ENCODE measurements at regions not wholly inside any gene's neighbourhood (a gene's known extent, or its start where the extent isn't known, plus 50 kb on each side); places are given as distances from the start of the nearest gene placed in this dataset.

DNA sequence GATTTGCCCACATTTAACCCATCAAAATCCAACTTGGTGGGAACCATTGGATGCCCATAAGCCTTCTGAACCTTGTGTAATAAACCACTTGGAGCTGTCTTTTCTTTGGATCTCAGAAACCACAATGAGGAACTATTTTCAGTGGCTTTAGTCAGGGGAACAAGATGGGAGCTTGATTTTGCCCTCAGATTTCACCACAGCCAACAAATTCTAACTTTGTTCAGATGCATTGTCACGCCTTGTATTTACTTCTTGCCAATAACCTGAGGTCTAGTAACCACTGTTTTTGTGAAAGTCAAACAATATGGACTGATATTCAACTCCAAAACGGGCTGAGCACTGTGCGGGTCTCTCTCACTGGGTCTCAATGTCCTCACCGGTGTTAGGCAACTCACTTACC, 508.2 kb downstream of the TNS1 start:
- H4K20me1 ChIP-seq (ENCODE audit: control insufficient read depth, extremely low read depth, insufficient read depth, low read length), result no peaks in the 10 kb centered on the region
- H3K9me3 ChIP-seq (ENCODE audit: control insufficient read depth, low read depth, low read length), result no peaks in the 10 kb centered on the region
- no peak overlapping the region for H3K4me3 ChIP-seq (ENCODE audit: control insufficient read depth in 2 of 3, extremely low read depth in 1 of 3, insufficient read depth in 2 of 3, low read depth in 1 of 3, low read length in 3 of 3)
- H3K36me3 ChIP-seq (ENCODE audit: control insufficient read depth in 2 of 2, extremely low read depth in 1 of 2, insufficient read depth in 2 of 2, low read length in 2 of 2), result no peaks in the 10 kb centered on the region
- no peak overlapping the region for H3K9ac ChIP-seq (ENCODE audit: control insufficient read depth, extremely low read depth, insufficient read depth, low read length)
- no peak overlapping the region for H2AFZ ChIP-seq (ENCODE audit: control insufficient read depth, low read length)
- H3K27me3 ChIP-seq (ENCODE audit: control insufficient read depth, extremely low read depth, insufficient read depth, low read length), result no peaks in the 10 kb centered on the region
- H3K27ac ChIP-seq (ENCODE audit: control insufficient read depth, insufficient read depth, low read length), result no peak overlapping the region
- FAIRE-seq (no peak), DNase-seq (ENCODE audit: low read depth, low spot score) (no peak)
- no peak overlapping the region for H3K4me2 ChIP-seq (ENCODE audit: control insufficient read depth, extremely low read depth, insufficient read depth, low read depth, low read length)
- H3K9me1 ChIP-seq (ENCODE audit: control insufficient read depth, extremely low read depth, insufficient read depth, low read length), result no peaks in the 10 kb centered on the region
- dilution Hi-C loops (cut with MboI; ENCODE audit: extremely low pct_ligation_motif_present, low sequenced_read_pairs), result loop anchor here (5.0 kb wide), 1 partner anchor 72 kb away; no protein-coding TSS in a partner anchor
- H3K79me2 ChIP-seq (ENCODE audit: control insufficient read depth, insufficient read depth, low read length), result no peaks in the 10 kb centered on the region
- peaks cover 4% of the 10 kb centered on the region for H3K4me1 ChIP-seq (ENCODE audit: control insufficient read depth, extremely low read depth, insufficient read depth, low read length)
- TF ChIP-seq, protein P1, sequence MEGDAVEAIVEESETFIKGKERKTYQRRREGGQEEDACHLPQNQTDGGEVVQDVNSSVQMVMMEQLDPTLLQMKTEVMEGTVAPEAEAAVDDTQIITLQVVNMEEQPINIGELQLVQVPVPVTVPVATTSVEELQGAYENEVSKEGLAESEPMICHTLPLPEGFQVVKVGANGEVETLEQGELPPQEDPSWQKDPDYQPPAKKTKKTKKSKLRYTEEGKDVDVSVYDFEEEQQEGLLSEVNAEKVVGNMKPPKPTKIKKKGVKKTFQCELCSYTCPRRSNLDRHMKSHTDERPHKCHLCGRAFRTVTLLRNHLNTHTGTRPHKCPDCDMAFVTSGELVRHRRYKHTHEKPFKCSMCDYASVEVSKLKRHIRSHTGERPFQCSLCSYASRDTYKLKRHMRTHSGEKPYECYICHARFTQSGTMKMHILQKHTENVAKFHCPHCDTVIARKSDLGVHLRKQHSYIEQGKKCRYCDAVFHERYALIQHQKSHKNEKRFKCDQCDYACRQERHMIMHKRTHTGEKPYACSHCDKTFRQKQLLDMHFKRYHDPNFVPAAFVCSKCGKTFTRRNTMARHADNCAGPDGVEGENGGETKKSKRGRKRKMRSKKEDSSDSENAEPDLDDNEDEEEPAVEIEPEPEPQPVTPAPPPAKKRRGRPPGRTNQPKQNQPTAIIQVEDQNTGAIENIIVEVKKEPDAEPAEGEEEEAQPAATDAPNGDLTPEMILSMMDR (optimal IDR thresholded peaks at IDR 0.05 in 1 of 3, IDR thresholded peaks at IDR 0.05 in 1 of 3, conservative IDR thresholded peaks at IDR 0.05 in 1 of 3; ENCODE audit: extremely low read depth in 1 of 3, insufficient read depth in 2 of 3, low read length in 3 of 3), result no peak
- TF ChIP-seq EZH2 (IDR thresholded peaks at IDR 0.05; ENCODE audit: low read length), result no peak

DNA sequence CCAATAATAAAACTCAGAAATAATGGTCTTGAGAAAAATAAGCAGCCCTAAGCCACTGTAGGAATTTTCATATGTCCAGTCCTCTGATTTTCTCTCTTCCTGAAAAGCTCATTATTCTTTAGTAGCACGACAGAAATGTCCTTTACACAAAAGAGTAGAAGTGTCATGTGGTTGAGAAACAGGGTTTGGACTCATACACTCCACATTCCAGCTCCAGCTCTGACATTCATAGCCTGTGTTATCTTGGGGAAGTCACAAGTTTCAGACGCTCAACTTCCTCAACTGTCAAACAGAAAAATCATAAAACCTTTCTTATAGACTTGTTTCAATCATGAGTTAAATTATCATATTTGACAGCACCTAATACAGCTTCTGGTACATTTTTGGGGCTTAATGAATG, 511.5 kb downstream of the TNS1 start:
- no peaks in the 10 kb centered on the region for H4K20me1 ChIP-seq (ENCODE audit: control insufficient read depth, extremely low read depth, insufficient read depth, low read length)
- H3K79me2 ChIP-seq (ENCODE audit: control insufficient read depth, insufficient read depth, low read length), result no peaks in the 10 kb centered on the region
- H3K4me2 ChIP-seq (ENCODE audit: control insufficient read depth, extremely low read depth, insufficient read depth, low read depth, low read length), result no peak overlapping the region
- H3K9ac ChIP-seq (ENCODE audit: control insufficient read depth, extremely low read depth, insufficient read depth, low read length), result no peak overlapping the region
- H3K36me3 ChIP-seq (ENCODE audit: control insufficient read depth in 2 of 2, extremely low read depth in 1 of 2, insufficient read depth in 2 of 2, low read length in 2 of 2), result no peaks in the 10 kb centered on the region
- no peak overlapping the region for H2AFZ ChIP-seq (ENCODE audit: control insufficient read depth, low read length)
- H3K27me3 ChIP-seq (ENCODE audit: control insufficient read depth, extremely low read depth, insufficient read depth, low read length), result no peaks in the 10 kb centered on the region
- H3K9me1 ChIP-seq (ENCODE audit: control insufficient read depth, extremely low read depth, insufficient read depth, low read length), result no peaks in the 10 kb centered on the region
- H3K27ac ChIP-seq (ENCODE audit: control insufficient read depth, insufficient read depth, low read length), result no peak overlapping the region
- FAIRE-seq (peak; percentile 5), DNase-seq (ENCODE audit: low read depth, low spot score) (no peak)
- peaks cover 8% of the 10 kb centered on the region for H3K4me1 ChIP-seq (ENCODE audit: control insufficient read depth, extremely low read depth, insufficient read depth, low read length)
- TF ChIP-seq, protein P1 (optimal IDR thresholded peaks at IDR 0.05 in 1 of 3, IDR thresholded peaks at IDR 0.05 in 1 of 3, conservative IDR thresholded peaks at IDR 0.05 in 1 of 3; ENCODE audit: extremely low read depth in 1 of 3, insufficient read depth in 2 of 3, low read length in 3 of 3), result no peak
- TF ChIP-seq EZH2 (IDR thresholded peaks at IDR 0.05; ENCODE audit: low read length), result no peak
- no peak overlapping the region for H3K4me3 ChIP-seq (ENCODE audit: control insufficient read depth in 2 of 3, extremely low read depth in 1 of 3, insufficient read depth in 2 of 3, low read depth in 1 of 3, low read length in 3 of 3)
- dilution Hi-C loops (cut with MboI; ENCODE audit: extremely low pct_ligation_motif_present, low sequenced_read_pairs), result loop anchor here (5.0 kb wide), 1 partner anchor 69 kb away; no protein-coding TSS in a partner anchor
- H3K9me3 ChIP-seq (ENCODE audit: control insufficient read depth, low read depth, low read length), result no peaks in the 10 kb centered on the region

Measured in keratinocyte (primary cell).